GM23338 (cell line): ENCODE measurements at regions not wholly inside any gene's neighbourhood (a gene's known extent, or its start where the extent isn't known, plus 50 kb on each side); places are given as distances from the start of the nearest gene placed in this dataset.

Source experiments
- CREB1 ChIP-seq: fragments of 250-450 bp; sonication (Bioruptor Pico); IDR thresholded peaks from 2 replicates; pipeline ENCODE4 v1.5.0; 2020; ENCODE audit warnings: low read depth, mild to moderate bottlenecking, moderate library complexity
- EZH2 ChIP-seq: fragments of 200-600 bp; sonication (generic); IDR thresholded peaks from one replicate; pipeline ENCODE4 v1.8.0; 2017; ENCODE audit warnings: antibody characterized with exemption, mild to moderate bottlenecking, low read depth; ENCODE audit not compliant: unreplicated experiment
- EZH2phosphoT487 ChIP-seq: fragments of 200-600 bp; sonication (generic); IDR thresholded peaks from one replicate; pipeline ENCODE4 v1.8.1; 2018; ENCODE audit warnings: antibody characterized with exemption; ENCODE audit not compliant: unreplicated experiment
- JUNB ChIP-seq: IDR thresholded peaks from one replicate; pipeline ENCODE4 v1.6.1; 2016; ENCODE audit warnings: antibody characterized with exemption; ENCODE audit not compliant: unreplicated experiment
- NANOG ChIP-seq: IDR thresholded peaks from 2 replicates; pipeline ENCODE4 v1.6.1; 2016; ENCODE audit warnings: antibody characterized with exemption, borderline replicate concordance
- POLR2AphosphoS5 ChIP-seq: IDR thresholded peaks from 2 replicates; pipeline ENCODE4 v1.6.1; 2016; ENCODE audit warnings: antibody characterized with exemption, low read depth
- REST ChIP-seq: IDR thresholded peaks from one replicate; pipeline ENCODE4 v1.6.1; 2018; ENCODE audit warnings: antibody characterized with exemption; ENCODE audit not compliant: unreplicated experiment
- STAT1 ChIP-seq: IDR thresholded peaks from one replicate; pipeline ENCODE4 v1.6.1; 2016; ENCODE audit warnings: antibody characterized with exemption; ENCODE audit not compliant: unreplicated experiment
- ZNF114 ChIP-seq: fragments of 250-450 bp; sonication (Bioruptor Pico); IDR thresholded peaks from 2 replicates; pipeline ENCODE4 v1.5.0; 2020; ENCODE audit warnings: mild to moderate bottlenecking, moderate library complexity
- ZNF331 ChIP-seq: fragments of 250-450 bp; sonication (Bioruptor Pico); IDR thresholded peaks from 2 replicates; pipeline ENCODE4 v1.5.0; 2020; ENCODE audit warnings: low read depth, mild to moderate bottlenecking, moderate library complexity
- ZNF462 ChIP-seq: fragments of 250-450 bp; sonication (Bioruptor Pico); IDR thresholded peaks from 2 replicates; pipeline ENCODE4 v1.5.0; 2020; ENCODE audit warnings: mild to moderate bottlenecking, moderate library complexity
- TF ChIP-seq, protein P1 (sequence below), 2 experiments: fragments of 200-600 bp in 1 of 2; sonication (generic) in 1 of 2; conservative IDR thresholded peaks; 2 replicates each; pipeline versions ENCODE4 v1.5.1 to v1.6.1; 2016 to 2017; ENCODE audit warnings: antibody characterized with exemption in 2 of 2, low read depth in 2 of 2, mild to moderate bottlenecking in 2 of 2, moderate library complexity in 1 of 2

DNA sequence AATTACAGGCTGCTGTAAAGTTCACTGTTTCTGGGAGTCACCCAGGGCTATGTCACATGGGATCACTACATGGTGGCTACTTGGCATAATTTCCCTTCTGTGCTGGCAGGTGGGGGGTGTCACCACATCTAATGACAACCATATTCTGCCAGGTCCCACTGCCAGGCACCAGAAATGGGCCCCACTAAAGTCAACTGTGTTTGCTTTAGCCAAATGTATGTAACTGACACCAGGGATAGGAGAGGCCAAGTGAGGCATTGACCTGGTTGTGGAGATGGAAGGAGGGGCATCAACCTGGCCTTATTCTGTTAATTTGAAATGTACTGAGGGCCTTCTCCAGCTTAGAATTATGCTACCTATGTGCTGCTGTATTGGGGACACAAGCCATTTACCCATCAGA is 370.6 kb upstream of the PROX1 start:
- TF ChIP-seq, protein P1, sequence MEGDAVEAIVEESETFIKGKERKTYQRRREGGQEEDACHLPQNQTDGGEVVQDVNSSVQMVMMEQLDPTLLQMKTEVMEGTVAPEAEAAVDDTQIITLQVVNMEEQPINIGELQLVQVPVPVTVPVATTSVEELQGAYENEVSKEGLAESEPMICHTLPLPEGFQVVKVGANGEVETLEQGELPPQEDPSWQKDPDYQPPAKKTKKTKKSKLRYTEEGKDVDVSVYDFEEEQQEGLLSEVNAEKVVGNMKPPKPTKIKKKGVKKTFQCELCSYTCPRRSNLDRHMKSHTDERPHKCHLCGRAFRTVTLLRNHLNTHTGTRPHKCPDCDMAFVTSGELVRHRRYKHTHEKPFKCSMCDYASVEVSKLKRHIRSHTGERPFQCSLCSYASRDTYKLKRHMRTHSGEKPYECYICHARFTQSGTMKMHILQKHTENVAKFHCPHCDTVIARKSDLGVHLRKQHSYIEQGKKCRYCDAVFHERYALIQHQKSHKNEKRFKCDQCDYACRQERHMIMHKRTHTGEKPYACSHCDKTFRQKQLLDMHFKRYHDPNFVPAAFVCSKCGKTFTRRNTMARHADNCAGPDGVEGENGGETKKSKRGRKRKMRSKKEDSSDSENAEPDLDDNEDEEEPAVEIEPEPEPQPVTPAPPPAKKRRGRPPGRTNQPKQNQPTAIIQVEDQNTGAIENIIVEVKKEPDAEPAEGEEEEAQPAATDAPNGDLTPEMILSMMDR (conservative IDR thresholded peaks at IDR 0.05; ENCODE audit: low read depth in 2 of 2), result no peak
- TF ChIP-seq NANOG, result no peak
- no peak for TF ChIP-seq EZH2
- TF ChIP-seq EZH2phosphoT487, result no peak
- TF ChIP-seq POLR2AphosphoS5, result no peak
- TF ChIP-seq JUNB, result no peak
- no peak for TF ChIP-seq REST
- no peak for TF ChIP-seq CREB1 (CRISPR knock-in tag)
- TF ChIP-seq ZNF331 (CRISPR knock-in tag), result no peak
- no peak for TF ChIP-seq ZNF462 (CRISPR knock-in tag)
- TF ChIP-seq ZNF114 (CRISPR knock-in tag), result no peak
- no peak for TF ChIP-seq STAT1
